GM23338 (cell line): ENCODE measurements at regions not wholly inside any gene's neighbourhood (a gene's known extent, or its start where the extent isn't known, plus 50 kb on each side); places are given as distances from the start of the nearest gene placed in this dataset.

Experiments used
- ATAC-seq: fragments of 200-7000 bp; cut with Tn5 transposase; 3 replicates; pipeline ENCODE4 v1.9.1; 2020
- DNase-seq: peaks from one replicate; pipeline ENCODE4 v3.0.0-alpha.2; 2015; ENCODE audit warnings: low spot score
- H2AFZ ChIP-seq: fragments of 200-600 bp; sonication (generic); 2 replicates; pipeline ENCODE4 v1.8.0; 2016; ENCODE audit warnings: antibody characterized with exemption, mild to moderate bottlenecking, moderate library complexity
- H3F3A ChIP-seq: fragments of 200-600 bp; sonication (generic); replicated peaks from 2 replicates; pipeline ENCODE4 v1.8.0; 2017; ENCODE audit warnings: antibody characterized with exemption, mixed run types, low read depth
- H3K27ac ChIP-seq: fragments of 200-600 bp; sonication (generic); 2 replicates; pipeline ENCODE4 v1.6.1; 2016; ENCODE audit warnings: low read depth
- H3K27me3 ChIP-seq: fragments of 200-600 bp; sonication (generic); 2 replicates; pipeline ENCODE4 v1.8.0; 2016; ENCODE audit warnings: mild to moderate bottlenecking, mixed run types, moderate library complexity; ENCODE audit not compliant: insufficient read depth
- H3K36me3 ChIP-seq: fragments of 200-600 bp; sonication (generic); 2 replicates; pipeline ENCODE4 v1.8.0; 2016; ENCODE audit warnings: mild to moderate bottlenecking; ENCODE audit not compliant: insufficient read depth
- H3K4me1 ChIP-seq: fragments of 200-600 bp; sonication (generic); 2 replicates; pipeline ENCODE4 v1.8.0; 2016; ENCODE audit warnings: mild to moderate bottlenecking, moderate library complexity; ENCODE audit not compliant: insufficient read depth
- H3K4me2 ChIP-seq: fragments of 200-600 bp; sonication (generic); 2 replicates; pipeline ENCODE4 v1.7.1; 2017; ENCODE audit warnings: mixed run types
- H3K4me3 ChIP-seq: fragments of 200-600 bp; sonication (generic); 2 replicates; pipeline ENCODE4 v1.6.1; 2016; ENCODE audit warnings: mixed run types
- H3K79me2 ChIP-seq: fragments of 200-600 bp; sonication (generic); replicated peaks from 2 replicates; pipeline ENCODE4 v1.8.0; 2017; ENCODE audit warnings: mild to moderate bottlenecking; ENCODE audit not compliant: insufficient read depth
- H3K9me2 ChIP-seq: fragments of 200-600 bp; sonication (generic); 2 replicates; pipeline ENCODE4 v1.8.0; 2017; ENCODE audit not compliant: insufficient read depth
- H4K20me1 ChIP-seq: fragments of 200-600 bp; sonication (generic); replicated peaks from 2 replicates; pipeline ENCODE4 v1.8.0; 2017; ENCODE audit warnings: mild to moderate bottlenecking; ENCODE audit not compliant: insufficient read depth
- H3K27ac Mint-ChIP-seq: 2 replicates; pipeline ENCODE4 v1.8.0; 2020; ENCODE audit warnings: inconsistent platforms, mild to moderate bottlenecking, moderate library complexity, mixed read lengths
- H3K27me3 Mint-ChIP-seq: 3 replicates; pipeline ENCODE4 v1.8.0; 2022; ENCODE audit warnings: low read depth, mild to moderate bottlenecking, moderate library complexity, mixed read lengths, inconsistent platforms; ENCODE audit not compliant: insufficient read depth, poor library complexity
- H3K36me3 Mint-ChIP-seq: 3 replicates; pipeline ENCODE4 v1.8.0; 2021; ENCODE audit warnings: low read depth, mild to moderate bottlenecking, inconsistent platforms, moderate library complexity, mixed read lengths
- H3K4me1 Mint-ChIP-seq: 3 replicates; pipeline ENCODE4 v1.8.0; 2020; ENCODE audit warnings: mild to moderate bottlenecking, inconsistent platforms, mixed read lengths
- H3K4me3 Mint-ChIP-seq: 3 replicates; pipeline ENCODE4 v1.8.0; 2021; ENCODE audit warnings: moderate library complexity, mild to moderate bottlenecking, inconsistent platforms, mixed read lengths
- H3K9me3 Mint-ChIP-seq: 3 replicates; pipeline ENCODE4 v1.8.0; 2020; ENCODE audit warnings: moderate library complexity, mild to moderate bottlenecking, inconsistent platforms, mixed read lengths
- CREB1 ChIP-seq: fragments of 250-450 bp; sonication (Bioruptor Pico); IDR thresholded peaks from 2 replicates; pipeline ENCODE4 v1.5.0; 2020; ENCODE audit warnings: low read depth, mild to moderate bottlenecking, moderate library complexity
- CTCF ChIP-seq, 2 experiments: fragments of 200-600 bp in 1 of 2; sonication (generic) in 1 of 2; conservative IDR thresholded peaks; 2 replicates each; pipeline versions ENCODE4 v1.5.1 to v1.6.1; 2016 to 2017; ENCODE audit warnings: antibody characterized with exemption in 2 of 2, low read depth in 2 of 2, mild to moderate bottlenecking in 2 of 2, moderate library complexity in 1 of 2
- ETS1 ChIP-seq: IDR thresholded peaks from 2 replicates; pipeline ENCODE4 v1.6.1; 2016; ENCODE audit warnings: antibody characterized with exemption
- EZH2 ChIP-seq: fragments of 200-600 bp; sonication (generic); IDR thresholded peaks from one replicate; pipeline ENCODE4 v1.8.0; 2017; ENCODE audit warnings: antibody characterized with exemption, mild to moderate bottlenecking, low read depth; ENCODE audit not compliant: unreplicated experiment
- EZH2phosphoT487 ChIP-seq: fragments of 200-600 bp; sonication (generic); IDR thresholded peaks from one replicate; pipeline ENCODE4 v1.8.1; 2018; ENCODE audit warnings: antibody characterized with exemption; ENCODE audit not compliant: unreplicated experiment
- JUNB ChIP-seq: IDR thresholded peaks from one replicate; pipeline ENCODE4 v1.6.1; 2016; ENCODE audit warnings: antibody characterized with exemption; ENCODE audit not compliant: unreplicated experiment
- NANOG ChIP-seq: IDR thresholded peaks from 2 replicates; pipeline ENCODE4 v1.6.1; 2016; ENCODE audit warnings: antibody characterized with exemption, borderline replicate concordance
- POLR2AphosphoS5 ChIP-seq: IDR thresholded peaks from 2 replicates; pipeline ENCODE4 v1.6.1; 2016; ENCODE audit warnings: antibody characterized with exemption, low read depth
- STAT1 ChIP-seq: IDR thresholded peaks from one replicate; pipeline ENCODE4 v1.6.1; 2016; ENCODE audit warnings: antibody characterized with exemption; ENCODE audit not compliant: unreplicated experiment
- ZNF114 ChIP-seq: fragments of 250-450 bp; sonication (Bioruptor Pico); IDR thresholded peaks from 2 replicates; pipeline ENCODE4 v1.5.0; 2020; ENCODE audit warnings: mild to moderate bottlenecking, moderate library complexity
- ZNF331 ChIP-seq: fragments of 250-450 bp; sonication (Bioruptor Pico); IDR thresholded peaks from 2 replicates; pipeline ENCODE4 v1.5.0; 2020; ENCODE audit warnings: low read depth, mild to moderate bottlenecking, moderate library complexity
- ZNF462 ChIP-seq: fragments of 250-450 bp; sonication (Bioruptor Pico); IDR thresholded peaks from 2 replicates; pipeline ENCODE4 v1.5.0; 2020; ENCODE audit warnings: mild to moderate bottlenecking, moderate library complexity
- TF ChIP-seq, protein P1 (sequence below): IDR thresholded peaks from one replicate; pipeline ENCODE4 v1.6.1; 2018; ENCODE audit warnings: antibody characterized with exemption; ENCODE audit not compliant: unreplicated experiment

- Histone ChIP-seq H2AFZ (no peak overlapping the region), H3K9me2 (no peaks in the 10 kb centered on the region), H3K4me1 (no peaks in the 10 kb centered on the region), H3K4me2 (no peak overlapping the region), H3F3A (no peaks in the 10 kb centered on the region), H3K27ac (no peak overlapping the region), H4K20me1 (no peaks in the 10 kb centered on the region), H3K4me3 (no peak overlapping the region), H3K79me2 (no peaks in the 10 kb centered on the region), H3K27me3 (no peaks in the 10 kb centered on the region), H3K36me3 (no peaks in the 10 kb centered on the region)
- TF ChIP-seq NANOG (no peak), EZH2phosphoT487 (no peak), ZNF114 (CRISPR knock-in tag) (no peak), ZNF462 (CRISPR knock-in tag) (no peak), CTCF (conservative IDR thresholded peaks at IDR 0.05; ENCODE audit: low read depth in 2 of 2) (no peak), JUNB (no peak), EZH2 (no peak), ETS1 (no peak), STAT1 (no peak), POLR2AphosphoS5 (no peak), CREB1 (CRISPR knock-in tag) (no peak), ZNF331 (CRISPR knock-in tag) (no peak)
- TF ChIP-seq, protein P1, sequence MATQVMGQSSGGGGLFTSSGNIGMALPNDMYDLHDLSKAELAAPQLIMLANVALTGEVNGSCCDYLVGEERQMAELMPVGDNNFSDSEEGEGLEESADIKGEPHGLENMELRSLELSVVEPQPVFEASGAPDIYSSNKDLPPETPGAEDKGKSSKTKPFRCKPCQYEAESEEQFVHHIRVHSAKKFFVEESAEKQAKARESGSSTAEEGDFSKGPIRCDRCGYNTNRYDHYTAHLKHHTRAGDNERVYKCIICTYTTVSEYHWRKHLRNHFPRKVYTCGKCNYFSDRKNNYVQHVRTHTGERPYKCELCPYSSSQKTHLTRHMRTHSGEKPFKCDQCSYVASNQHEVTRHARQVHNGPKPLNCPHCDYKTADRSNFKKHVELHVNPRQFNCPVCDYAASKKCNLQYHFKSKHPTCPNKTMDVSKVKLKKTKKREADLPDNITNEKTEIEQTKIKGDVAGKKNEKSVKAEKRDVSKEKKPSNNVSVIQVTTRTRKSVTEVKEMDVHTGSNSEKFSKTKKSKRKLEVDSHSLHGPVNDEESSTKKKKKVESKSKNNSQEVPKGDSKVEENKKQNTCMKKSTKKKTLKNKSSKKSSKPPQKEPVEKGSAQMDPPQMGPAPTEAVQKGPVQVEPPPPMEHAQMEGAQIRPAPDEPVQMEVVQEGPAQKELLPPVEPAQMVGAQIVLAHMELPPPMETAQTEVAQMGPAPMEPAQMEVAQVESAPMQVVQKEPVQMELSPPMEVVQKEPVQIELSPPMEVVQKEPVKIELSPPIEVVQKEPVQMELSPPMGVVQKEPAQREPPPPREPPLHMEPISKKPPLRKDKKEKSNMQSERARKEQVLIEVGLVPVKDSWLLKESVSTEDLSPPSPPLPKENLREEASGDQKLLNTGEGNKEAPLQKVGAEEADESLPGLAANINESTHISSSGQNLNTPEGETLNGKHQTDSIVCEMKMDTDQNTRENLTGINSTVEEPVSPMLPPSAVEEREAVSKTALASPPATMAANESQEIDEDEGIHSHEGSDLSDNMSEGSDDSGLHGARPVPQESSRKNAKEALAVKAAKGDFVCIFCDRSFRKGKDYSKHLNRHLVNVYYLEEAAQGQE, result no peak
- Mint-ChIP-seq H3K27ac (no peak overlapping the region), H3K36me3 (no peaks in the 10 kb centered on the region), H3K9me3 (no peaks in the 10 kb centered on the region), H3K4me1 (no peaks in the 10 kb centered on the region), H3K4me3 (no peak overlapping the region), H3K27me3 (peaks cover 2% of the 10 kb centered on the region)
- DNase-seq (no peak), ATAC-seq (no peak)
Measured at GRCh38 chr13:107675847-107676550, 539.3 kb downstream of the LIG4 start.
